SH-SY5Y (cell line): ENCODE measurements at regions not wholly inside any gene's neighbourhood (a gene's known extent, or its start where the extent isn't known, plus 50 kb on each side); places are given as distances from the start of the nearest gene placed in this dataset.

Source experiments
- GATA2 ChIP-seq: IDR thresholded peaks from 2 replicates; pipeline ENCODE4 v1.6.1; 2011; ENCODE audit warnings: mild to moderate bottlenecking, low read depth, low read length
- GATA3 ChIP-seq: IDR thresholded peaks from 2 replicates; pipeline ENCODE4 v1.6.1; 2011; ENCODE audit warnings: low read depth, mild to moderate bottlenecking, low read length, moderate library complexity

DNA sequence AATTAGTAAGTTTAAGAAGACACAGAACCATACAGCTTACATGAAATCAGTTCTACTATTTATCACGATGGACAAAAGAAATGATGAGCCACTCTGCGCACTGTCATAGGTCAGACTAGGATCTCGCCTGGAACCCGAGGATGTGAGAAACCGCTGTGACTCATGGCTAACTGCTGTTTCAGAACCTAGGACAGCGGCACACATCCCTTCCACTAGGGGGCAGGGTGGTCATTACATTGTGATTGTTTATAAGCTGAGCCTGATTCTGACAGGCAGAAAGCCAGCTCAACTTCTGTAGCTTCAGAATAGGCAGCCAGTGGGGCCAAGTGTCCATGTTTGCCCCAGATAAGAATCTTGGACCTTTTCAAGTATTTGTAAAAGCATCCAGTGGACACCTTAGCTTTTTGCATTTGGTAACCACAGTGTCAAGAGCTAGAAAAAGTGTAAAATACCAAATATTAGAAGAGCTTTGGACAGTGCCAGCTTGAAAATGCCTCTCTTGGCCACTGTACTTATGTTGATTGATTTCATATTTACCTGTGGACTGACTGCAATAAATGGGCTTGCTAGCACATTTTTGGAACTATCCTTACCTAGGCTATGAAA lies 115.8 kb downstream of the KBTBD8 start:
- TF ChIP-seq GATA3 (no peak), GATA2 (0 out of 2 replicates have a peak, but pooled peaks have one; percentile 10)

DNA sequence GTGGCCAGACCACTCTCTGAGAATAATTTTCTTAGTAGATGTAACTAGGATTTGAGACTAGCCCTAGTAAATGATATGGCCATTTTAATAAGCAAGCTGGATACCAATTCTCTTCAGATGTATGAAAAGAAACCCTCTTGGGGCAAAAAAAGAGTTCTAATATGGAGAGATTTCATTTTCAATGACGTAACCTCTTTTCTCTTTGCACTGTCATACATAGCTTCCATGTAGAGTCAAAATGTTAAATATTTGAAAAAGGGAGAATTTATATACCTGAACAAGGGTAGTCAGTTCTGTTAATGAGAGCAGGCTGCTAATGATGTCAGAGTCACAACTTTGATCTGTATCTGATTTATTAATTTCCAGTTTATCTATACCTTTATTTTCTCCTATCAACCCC lies 120.0 kb downstream of the KBTBD8 start:
- TF ChIP-seq GATA3 (no peak), GATA2 (no peak)

DNA sequence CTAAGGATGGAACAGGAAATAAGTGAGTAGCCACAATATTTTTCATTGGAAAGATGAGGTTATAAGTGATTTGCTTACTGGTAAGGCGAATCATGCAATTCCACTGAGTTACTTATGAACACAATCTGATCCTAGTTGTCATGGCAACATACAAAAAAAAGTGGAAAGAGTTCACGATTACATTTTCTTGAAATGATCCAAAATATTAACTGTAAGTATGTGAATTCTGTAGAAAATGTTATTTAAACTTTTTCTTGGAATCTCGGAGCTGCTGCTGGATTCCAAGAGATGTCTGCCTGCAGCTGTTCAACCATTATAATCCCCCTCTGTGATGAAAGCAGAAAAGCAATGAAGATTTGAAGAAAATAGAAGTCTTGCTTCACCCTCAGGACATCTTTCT lies 120.5 kb downstream of the KBTBD8 start:
- TF ChIP-seq GATA3 (no peak), GATA2 (no peak)

DNA sequence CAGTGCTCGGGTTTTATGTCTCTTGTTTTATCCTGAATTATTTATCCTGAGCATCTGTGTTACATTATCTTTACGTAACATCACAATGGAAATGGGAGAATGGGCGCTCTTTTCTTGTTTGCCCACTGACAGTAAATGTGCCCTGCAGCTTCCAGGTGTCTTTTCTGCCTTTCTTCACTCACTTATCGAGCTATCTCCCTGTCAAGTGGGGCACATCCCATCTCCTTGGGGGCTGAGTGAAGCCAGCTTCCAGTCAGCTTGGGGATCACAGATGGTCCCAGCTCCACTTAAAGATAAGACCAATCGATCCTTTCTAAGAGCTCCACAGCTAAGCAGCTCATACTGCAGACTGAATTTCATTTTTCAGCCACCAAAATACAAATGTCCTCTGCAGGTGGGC lies 125.8 kb downstream of the KBTBD8 start:
- peak; percentile 87 for TF ChIP-seq GATA3
- TF ChIP-seq GATA2 = peak; percentile 96

DNA sequence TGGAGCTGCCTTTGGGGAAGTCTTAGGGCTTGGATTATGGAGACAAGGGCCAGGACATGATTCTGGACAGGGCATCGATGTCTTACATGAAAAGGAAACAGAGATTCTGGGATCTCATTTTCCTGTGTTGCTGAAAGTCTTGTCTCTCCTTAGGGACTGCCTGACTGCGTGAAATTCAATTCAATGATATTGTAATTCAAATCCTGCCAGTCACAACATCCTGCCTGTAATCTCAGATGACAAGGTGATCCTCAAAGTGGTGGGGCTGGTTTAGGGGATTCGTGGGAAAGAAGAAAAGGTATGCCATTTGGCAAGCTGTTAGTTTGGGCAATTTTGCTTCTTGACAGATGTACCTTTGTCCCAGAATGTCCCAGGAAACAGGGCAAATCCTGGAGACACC lies 129.1 kb downstream of the KBTBD8 start:
- TF ChIP-seq GATA3 (no peak), GATA2 (no peak)

DNA sequence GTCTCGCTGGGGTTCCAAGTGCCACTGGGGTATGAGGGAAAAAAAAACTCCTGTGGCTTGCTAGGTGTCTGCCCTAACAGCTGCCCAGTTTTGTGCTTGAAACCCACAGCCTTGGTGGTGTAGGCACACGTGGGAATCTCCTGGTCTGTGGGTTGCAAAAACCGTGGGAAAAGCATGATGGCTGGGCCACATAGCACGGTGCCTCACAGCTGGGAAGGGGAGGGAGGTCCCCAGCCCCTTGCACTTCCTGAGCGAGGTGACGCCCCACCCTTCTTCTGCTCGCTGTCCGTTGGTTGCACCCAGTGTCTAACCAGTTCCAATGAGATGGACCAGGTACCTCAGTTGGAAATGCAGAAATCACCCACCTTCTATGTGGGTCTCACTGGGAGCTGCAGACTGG lies 144.3 kb downstream of the KBTBD8 start:
- no peak for TF ChIP-seq GATA3
- TF ChIP-seq GATA2 = no peak

DNA sequence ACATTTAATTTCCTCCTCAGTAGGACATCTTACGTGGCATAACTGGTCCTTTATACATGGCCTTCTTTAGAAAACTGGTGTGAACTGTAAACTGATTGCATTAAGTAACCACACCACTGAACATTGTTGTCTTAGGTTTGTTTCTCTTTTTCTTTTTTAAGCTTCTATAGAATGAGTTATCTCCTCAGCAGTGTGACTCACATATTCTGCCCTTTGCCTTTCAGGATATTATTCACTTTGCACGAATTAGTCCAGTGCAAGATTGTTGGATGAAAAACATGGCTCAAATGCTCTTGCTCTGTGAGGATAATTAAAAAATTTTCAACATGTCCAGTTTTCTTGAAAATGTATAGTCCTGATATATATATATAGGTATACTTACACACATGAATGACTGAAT lies 147.6 kb downstream of the KBTBD8 start:
- TF ChIP-seq GATA2 (no peak), GATA3 (no peak)

DNA sequence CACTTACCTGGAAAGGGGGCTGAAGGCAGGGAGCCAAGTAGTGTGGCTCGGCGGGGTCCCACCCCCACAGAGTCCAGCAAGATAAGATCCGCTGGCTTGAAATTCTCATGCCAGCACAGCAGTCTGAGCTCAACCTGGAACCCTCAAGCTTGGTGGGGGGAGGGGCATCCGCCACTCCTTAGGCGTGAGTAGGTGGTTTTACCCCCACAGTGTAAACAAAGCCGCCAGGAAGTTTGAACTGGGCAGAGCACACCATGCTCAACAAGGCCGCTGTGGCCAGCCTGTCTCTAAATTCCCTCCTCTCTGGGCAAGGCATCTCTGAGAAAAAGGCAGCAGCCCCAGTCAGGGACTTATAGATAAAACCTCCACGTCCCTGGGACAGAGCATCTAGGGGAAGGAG lies 156.3 kb downstream of the KBTBD8 start:
- TF ChIP-seq GATA3 (no peak), GATA2 (no peak)

DNA sequence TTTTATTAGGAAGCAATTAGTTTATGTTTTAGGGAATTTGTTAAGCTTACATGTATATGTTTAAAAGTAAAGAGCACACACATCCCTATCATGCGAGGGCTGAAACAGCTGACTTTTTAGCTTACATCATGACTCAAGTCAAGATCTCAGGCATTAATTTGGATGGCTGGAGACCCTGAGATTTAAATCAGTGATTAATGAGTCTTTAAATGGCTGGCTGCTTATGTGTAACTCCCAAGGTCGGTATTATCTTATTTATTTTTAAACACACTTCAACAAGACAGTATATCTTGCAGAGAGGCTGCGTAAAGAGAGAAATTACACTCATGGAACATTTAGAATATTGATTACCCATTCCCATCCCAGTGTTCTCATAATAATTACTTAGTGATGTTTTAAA lies 169.4 kb downstream of the KBTBD8 start:
- TF ChIP-seq GATA3 (no peak), GATA2 (no peak)

DNA sequence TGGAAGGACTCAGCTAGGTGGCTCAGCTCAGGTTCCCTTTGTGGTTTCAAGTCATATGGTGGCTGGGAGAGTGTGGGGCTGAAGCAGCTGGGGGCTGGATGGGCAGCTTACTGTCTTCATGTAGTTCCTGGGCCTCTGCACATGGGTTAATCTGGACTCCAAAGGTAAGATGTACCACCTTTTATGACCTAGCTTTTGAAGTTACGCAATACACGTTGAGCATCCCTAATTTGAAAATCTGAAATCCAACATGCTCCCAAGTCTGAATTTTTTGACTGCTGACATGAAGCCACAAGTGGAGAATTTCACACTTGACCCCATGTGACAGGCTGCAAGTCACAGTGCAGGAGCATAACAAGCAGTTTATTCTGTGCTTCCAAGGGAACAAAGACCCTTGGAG lies 173.7 kb downstream of the KBTBD8 start:
- TF ChIP-seq GATA2 (no peak), GATA3 (no peak)

DNA sequence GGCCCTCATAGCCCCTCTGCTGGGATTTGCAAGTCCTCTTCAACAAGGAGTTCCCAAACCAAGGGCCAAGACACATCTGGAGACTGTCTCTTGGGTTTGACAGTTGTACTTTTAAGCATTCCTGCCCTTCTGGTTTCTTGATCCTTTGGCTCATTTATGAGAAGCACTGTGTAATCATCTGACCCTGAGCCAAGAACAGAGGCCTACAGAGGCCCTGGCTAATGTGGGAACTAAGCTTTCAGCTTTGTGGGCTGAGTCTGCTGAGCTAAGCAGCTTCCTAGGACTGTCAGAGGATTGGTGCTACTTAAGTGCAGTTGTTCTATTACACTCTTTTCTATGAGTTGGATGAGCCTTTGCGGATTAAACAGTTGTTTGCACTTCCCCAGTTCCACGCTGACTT lies 178.3 kb downstream of the KBTBD8 start:
- TF ChIP-seq GATA3 (no peak), GATA2 (no peak)

DNA sequence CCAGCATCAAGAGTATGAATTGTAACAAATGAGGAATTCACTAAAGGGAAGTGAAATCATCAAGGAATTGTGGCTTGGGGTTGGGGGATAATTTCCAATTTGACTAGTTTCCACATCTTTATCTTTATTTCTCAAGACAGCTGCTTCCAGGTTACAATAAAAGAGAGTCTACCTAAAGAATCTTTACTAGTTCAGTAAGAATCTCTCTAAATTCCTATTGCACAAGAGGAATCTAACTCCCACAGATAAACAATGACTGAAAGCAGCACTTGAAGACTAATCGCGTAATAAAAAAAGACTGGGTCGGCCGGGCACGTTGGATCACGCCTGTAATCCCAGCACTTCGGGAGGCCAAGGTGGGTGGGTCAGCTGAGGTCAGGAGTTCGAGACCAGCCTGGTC lies 194.4 kb downstream of the KBTBD8 start:
- TF ChIP-seq GATA3 (no peak), GATA2 (no peak)

DNA sequence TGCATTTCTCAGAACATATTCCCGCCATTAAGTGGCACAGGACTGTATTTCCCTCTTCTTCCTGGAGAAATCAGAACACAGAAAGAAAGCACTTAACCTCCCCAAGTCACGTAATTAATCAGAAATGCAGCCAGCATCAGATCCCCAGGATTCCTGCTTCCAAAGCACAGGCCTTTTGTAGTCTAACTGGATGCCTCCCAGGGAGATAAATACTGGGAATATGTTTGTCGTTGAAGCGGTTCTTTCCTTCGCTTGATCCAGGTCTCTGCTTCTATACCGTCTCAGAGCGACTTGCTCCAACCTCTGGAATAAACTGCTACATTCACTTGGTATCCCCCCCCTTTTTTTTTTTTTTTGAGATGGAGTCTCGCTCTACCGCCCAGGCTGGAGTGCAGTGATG lies 198.6 kb downstream of the KBTBD8 start:
- no peak for TF ChIP-seq GATA3

DNA sequence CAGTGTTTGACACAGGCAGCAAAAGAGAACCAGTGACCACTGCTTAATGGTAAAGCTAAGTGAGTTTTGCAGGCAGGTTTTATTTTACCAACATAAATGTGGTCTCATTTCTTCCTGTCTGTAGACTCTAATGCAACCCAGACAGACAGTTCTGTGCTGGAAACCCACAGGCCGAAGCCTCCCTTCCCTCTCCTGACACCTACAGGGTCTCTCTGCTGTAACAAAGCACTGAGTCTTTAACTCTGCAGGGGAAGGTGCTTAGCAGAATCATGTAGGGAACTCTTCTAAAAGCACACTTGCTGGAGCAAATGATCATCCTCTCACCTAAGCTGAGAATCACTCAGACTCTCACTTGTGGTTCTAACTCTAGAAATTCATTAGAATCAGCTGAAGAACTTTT lies 200.3 kb downstream of the KBTBD8 start:
- no peak for TF ChIP-seq GATA2
- no peak for TF ChIP-seq GATA3

DNA sequence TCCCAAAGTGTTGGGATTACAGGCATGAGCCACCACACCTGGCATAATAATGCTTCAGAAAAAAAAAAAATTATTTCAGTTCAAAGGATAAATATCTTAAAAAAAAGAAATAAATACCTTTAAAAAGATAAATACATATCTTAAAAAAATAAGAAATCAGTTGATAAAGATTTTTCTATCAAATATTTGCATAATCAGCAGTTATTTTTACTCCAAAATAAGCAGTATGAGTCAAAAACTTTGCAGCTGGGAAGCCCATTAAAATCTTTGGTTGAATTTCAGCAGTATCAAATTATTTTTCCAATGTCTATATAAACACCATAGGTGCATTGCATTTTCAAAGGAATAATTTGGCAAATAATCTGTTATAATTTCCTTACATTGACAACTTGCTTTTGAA lies 202.5 kb downstream of the KBTBD8 start:
- TF ChIP-seq GATA2 (no peak), GATA3 (no peak)

DNA sequence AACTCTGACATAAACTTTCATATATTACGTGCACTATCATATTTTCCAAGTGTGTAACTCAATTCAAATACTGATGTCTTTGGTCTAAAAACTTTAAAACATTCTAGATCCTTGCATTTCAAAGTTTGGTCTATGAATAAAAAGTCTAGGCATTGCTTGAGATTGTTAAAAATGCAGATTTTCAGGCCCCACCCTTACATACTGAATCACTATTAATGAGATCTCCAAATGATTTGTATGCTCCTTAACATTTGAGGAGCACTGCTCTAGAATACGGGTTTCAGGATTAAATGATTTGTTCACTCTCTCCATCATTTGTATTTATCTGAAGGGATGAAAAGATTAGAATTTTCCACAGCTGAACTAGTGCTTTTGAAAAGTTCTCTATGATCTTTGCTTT lies 202.9 kb downstream of the KBTBD8 start:
- TF ChIP-seq GATA2 = no peak
- TF ChIP-seq GATA3 = no peak
